ENCODE measurements at regions not wholly inside any gene's neighbourhood (a gene's known extent, or its start where the extent isn't known, plus 50 kb on each side); places are given as distances from the start of the nearest gene placed in this dataset.

- TF ChIP-seq, protein P1, sequence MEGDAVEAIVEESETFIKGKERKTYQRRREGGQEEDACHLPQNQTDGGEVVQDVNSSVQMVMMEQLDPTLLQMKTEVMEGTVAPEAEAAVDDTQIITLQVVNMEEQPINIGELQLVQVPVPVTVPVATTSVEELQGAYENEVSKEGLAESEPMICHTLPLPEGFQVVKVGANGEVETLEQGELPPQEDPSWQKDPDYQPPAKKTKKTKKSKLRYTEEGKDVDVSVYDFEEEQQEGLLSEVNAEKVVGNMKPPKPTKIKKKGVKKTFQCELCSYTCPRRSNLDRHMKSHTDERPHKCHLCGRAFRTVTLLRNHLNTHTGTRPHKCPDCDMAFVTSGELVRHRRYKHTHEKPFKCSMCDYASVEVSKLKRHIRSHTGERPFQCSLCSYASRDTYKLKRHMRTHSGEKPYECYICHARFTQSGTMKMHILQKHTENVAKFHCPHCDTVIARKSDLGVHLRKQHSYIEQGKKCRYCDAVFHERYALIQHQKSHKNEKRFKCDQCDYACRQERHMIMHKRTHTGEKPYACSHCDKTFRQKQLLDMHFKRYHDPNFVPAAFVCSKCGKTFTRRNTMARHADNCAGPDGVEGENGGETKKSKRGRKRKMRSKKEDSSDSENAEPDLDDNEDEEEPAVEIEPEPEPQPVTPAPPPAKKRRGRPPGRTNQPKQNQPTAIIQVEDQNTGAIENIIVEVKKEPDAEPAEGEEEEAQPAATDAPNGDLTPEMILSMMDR (IDR thresholded peaks at IDR 0.05): no peak
- no peak for TF ChIP-seq POLR2A (IDR thresholded peaks at IDR 0.05)
These were observed 329.7 kb downstream of the CD83 start for GRCh38 chr6:14447240-14447639.
